ENCODE measurements at regions not wholly inside any gene's neighbourhood (a gene's known extent, or its start where the extent isn't known, plus 50 kb on each side); places are given as distances from the start of the nearest gene placed in this dataset.
"Not testable (repeated sequence)": the region's sequence is repeated elsewhere in the genome, so short reads cannot be mapped to it uniquely, and the experiment has no call there.

DNA sequence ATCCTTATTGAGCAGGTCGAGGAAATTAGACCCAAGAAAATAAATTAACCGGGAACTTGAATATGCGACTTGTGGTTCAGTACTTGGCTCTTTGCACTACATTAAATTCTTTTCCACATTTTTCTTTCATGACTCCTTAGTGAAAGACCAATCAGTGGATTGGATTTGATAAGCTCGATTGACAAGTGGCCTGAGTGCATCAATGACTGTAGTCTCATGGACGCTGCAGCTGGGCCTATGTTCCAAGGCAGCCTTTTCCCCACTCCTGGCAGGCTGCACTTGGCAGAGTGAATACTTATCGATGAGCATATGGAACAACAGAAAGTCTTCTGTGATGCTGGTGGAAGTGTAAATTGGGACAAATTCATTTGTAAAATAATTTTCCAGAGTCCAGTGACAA lies 210.8 kb upstream of the EXOC2 start:
- DNase-seq (ENCODE audit: low read depth in 2 of 2): no peak

DNA sequence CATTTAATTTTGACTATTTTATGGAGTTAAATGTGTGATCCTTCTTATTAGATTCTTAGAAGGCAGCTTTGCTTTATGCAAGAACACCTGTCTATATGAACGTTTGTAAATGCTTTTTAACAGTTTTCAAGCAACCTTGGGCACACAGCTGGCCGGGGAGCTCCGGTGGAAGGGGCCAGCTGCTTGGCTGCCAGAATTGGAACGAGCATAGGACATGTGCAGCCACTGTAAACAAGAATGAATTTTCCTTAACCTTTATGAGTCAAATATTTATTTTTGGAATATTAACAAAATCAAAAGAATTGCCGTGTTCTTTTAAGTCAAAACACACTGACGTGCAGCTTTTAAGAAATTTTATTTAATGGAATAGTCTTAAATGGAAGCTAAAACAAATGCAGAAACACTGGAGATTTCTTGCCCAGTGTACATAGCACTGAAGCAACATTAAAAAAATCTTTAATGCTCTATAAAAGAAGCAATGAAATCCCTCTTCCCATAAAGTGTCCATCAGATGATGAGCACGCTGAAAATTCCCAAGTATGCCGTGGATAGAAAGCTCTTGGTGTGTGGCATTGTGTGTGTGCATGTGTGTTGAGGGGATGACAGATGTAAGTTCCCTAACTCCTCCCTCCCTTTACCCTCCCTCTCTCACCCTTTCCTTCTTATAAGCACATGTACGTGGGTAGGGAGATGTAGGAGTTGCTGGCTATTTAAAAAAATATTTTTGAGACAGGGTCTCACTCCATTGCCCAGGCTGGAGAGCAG lies 208.9 kb upstream of the EXOC2 start:
- no peak for DNase-seq (ENCODE audit: low read depth in 2 of 2)

DNA sequence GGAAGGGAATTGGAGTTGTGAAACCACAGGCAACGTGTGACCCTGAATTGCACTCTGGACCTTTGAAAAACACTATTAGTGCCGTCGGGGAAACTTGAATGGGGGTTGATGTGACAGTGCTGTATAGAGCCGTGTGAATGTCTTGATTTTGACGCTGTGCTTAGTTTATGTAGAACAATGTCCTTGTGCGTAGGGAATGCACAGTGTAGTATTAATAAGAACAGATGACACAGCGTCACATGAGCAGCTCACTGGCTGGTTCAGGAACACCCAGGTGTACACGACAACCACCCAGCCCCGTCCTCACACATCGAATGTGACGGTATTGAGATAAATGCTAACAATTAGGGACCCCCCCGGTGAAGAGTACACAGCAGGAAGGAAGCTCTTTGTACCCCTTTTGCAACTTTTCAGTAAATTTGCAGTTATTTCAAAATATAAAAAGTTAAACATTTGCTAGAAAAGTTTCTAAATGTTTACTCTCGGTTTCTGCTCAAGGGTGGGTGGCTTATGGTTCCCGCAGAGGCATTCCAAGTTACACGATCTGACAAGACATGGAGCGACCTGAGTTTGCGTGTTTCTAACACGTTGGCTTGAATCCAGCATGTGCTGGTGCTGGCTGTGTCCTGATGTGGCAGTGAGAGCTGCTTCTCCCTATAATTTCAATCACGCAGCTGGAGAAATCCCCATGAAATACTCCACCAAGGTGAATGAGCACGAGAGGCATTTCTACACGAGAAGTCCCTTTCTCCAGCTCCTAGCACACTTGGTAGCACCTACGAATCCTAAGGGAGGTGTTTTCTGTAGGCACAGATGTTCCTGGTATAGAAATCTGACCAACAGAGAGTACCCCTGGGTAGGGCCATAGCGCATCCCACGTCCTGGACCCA lies 208.0 kb upstream of the EXOC2 start:
- DNase-seq (ENCODE audit: low read depth in 2 of 2): no peak

DNA sequence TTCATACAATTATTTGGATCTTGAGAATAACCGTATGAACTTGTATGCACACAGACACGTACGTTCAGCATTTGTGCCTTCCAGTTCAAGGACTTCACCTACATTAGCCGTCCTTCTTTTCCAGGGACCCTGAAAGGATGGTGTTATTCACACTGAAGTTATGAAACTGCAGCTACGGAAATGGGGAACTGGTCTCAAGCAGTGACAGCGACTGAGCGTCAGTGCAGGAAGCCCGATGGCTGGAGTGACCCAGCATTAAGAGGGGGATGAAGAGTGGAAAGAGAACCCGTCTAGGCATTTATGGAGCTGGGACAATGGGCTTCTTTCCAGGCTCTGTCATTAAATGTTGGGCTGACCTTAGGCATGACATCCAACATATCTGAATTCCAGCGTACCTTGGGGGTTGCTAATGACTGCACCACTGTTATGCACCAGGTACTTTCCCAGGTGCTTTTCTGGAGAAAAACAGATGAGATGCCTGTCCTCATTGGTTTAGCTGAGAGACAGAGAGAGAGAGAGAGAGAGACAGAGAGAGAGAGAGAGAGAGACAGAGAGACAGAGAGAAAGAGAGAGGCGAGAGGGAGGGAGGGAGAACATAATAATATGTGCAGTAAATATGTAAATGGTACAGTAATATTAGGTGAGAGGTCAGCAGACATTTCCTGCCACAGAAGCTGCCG lies 204.7 kb upstream of the EXOC2 start:
- DNase-seq (ENCODE audit: low read depth in 2 of 2): no peak

DNA sequence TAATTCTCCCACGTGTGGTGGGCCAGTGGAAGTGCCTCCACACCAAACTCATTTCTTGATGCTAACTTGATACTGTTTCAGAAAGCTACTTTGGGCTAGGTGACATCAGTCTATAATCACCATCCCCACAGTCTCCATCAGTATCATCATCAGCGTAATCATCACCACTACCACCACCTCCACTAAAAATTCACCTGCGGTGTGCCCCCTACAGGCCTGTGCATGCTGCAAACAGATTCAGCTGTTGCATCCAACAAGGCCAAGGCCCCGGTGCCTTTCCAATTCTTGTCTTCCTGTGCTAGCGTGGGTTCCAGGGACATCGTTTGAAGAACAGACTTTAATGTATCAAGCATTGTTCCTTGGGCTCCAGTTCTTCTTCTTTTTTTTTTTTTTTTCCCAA lies 201.3 kb upstream of the EXOC2 start:
- DNase-seq (ENCODE audit: low read depth in 2 of 2): peak in 1 of 2 donors; percentile 5

DNA sequence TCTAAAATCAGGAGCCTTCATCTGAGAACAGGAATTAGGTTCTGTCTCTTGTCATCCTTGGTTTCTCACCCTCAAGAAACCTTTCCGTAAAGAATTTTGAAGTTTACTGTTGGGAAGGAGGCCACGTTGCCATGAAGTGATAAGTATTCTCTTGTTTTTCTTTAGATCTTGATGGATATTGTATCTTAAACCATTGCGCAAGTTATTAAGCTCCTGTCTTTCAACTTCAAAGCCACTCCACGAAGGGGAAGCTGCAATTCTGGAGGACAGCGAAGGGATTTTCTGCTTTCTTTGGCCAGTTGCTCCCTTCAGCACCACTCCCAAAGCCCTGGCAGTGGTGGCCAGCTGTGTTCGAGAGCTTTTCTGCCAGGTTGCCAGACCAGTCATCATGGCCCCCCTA lies 198.1 kb upstream of the EXOC2 start:
- no peak for DNase-seq (ENCODE audit: low read depth in 2 of 2)

DNA sequence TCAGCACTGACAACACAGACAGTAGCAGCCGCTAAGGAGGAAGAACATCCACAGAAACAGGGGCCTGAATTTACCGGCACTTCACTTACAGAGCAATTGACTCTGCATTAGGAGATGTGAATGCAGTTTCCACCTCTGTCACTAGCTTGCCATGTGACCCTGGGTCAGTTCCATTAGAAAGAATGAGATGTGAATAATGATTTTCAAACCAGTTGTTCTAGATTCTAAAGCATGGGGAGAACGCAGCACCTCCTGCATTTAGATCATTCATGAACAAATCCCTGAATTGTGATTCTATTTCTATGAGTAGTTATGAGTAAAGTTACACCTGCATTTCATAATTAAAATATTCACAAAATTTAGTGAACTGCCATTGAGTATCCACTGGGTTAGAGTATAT lies 197.3 kb upstream of the EXOC2 start:
- DNase-seq (ENCODE audit: low read depth in 2 of 2): no peak

DNA sequence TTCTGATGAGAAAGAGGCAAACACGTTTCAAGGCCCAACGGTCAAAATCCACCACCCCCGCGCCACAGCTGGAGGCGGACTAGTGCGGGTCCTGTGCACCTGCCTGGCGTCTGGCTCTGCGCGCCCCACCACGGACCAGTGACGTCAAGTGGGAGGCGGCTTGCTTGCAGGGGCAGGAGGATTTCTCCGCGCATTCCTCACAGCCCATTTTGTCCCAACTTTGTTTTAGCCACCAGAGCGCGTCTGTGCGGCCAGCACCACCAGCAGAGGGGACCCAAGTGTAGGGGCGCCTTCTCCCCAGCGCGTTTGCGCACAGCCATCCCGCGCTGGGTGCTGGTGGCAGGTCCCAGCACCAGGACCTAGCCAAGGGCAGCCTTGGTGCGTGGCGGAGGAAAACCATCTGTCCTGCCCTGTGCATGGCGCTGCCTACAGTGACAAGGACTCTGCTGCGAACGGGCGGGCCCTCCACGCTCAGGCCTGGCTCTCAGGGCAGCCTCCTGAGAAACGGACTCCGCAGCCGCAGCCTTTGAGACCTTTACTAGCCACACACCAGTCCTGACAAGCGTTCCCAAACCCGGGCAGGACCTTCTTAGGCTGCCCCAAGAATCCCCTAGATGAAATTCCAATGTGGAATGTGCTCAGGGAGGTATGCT lies 194.8 kb upstream of the EXOC2 start:
- DNase-seq (ENCODE audit: low read depth in 2 of 2): no peak

DNA sequence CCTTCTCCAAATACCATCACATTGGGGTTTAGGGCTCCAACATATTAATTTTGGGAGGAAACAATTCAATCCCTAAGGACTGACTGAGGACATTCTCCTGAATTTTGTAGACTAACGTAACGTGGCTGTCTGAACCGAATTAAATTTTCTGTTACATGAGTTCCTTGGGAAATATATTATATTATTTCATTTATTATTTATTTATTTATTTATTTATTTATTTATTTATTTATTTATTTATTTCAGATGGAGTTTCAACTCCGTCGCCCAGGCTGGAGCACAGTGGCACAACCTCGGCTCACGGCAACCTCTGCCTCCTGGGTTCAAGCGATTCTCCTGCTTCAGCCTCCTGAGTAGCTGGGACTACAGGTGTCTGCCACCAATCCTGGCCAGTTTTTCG lies 193.2 kb upstream of the EXOC2 start:
- DNase-seq (ENCODE audit: low read depth in 2 of 2): not testable (repeated sequence)

DNA sequence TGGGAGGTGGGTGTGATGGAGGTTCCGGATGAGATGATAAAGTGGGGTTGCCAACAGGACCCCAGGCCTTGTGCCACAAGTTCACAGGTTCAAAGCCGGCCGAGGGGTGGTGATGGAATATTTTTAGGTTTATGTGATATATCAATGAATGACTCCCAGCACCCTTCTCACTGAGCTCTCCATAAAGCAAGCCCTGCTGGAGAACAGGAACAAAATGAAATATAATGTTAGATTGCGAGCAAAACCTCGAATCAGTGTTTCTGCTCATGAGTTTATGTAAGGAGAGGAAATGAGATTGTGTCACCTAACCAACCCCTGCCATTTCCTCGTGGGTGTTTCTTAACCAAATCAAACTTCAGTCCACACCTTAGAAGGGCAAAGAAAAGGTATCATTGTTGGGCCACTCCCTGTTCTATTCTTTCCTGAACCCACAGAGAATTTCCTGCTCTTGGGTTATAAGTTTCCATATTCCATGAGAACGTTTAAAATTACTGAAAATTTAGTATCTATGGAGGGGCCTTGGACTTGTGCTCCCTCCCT lies 192.2 kb upstream of the EXOC2 start:
- no peak for DNase-seq (ENCODE audit: low read depth in 2 of 2)

DNA sequence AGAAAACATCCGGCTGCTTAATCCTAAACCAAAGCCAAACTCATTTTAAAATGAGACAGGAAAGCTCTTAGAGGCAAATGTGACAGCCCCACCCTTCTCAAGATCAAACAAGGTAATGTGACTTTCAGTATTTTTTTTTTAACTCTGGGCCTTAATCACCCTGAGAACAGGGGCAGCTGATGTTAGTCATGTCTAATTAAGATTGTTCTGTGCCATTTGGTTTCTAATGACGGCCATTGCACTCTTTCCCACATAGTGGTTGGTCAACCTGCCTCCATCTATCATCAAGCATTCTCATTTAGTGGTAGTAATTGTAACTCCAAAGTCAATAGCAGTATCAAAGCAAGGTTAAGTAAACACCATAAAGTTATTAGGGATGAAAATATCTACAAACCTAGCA lies 191.6 kb upstream of the EXOC2 start:
- DNase-seq (ENCODE audit: low read depth in 2 of 2): no peak

DNA sequence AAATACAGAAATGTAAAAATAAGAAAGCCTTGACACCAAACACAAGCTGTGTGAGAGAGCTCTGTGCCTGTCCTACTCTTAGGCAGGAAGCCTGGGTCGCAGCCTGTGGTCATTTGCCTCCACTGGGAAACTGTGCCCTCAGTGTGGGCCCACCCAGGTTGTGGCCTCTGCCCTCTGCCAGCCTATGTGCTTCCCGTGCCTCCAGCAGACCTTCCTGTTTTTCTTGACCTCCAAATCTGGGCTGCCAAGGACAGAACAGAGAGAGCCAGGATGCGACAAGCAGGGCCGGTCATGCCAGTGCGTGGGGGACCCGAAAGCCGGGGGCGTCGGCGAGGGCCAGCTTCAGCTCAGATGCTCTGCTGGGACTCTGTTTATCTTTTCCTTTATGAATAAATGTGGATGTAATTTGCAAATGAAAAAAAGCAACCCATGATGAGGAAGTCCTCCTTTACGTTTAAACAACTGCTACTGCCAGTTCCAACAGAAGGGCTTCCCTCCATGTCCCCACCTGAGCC lies 189.2 kb upstream of the EXOC2 start:
- no peak for DNase-seq (ENCODE audit: low read depth in 2 of 2)

DNA sequence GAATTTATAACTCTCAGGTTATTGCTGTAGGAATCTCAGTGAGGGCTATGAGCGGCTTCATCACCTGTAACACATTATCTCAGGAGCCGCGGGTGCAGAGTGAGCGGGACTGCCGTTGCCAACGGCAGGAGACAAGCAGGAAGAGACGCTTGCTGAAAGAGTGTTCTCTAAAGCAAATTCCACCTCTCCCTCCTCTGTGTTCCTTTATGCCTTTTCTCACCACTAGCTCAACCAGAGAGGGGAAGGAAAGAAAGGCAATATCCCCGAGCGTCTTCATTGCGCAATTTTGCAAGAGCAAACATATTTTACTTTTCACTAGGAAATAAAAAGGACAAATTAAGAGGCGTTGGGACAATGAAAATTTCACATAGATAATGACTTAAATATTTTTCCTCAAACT lies 185.2 kb upstream of the EXOC2 start:
- no peak for DNase-seq (ENCODE audit: low read depth in 2 of 2)

DNA sequence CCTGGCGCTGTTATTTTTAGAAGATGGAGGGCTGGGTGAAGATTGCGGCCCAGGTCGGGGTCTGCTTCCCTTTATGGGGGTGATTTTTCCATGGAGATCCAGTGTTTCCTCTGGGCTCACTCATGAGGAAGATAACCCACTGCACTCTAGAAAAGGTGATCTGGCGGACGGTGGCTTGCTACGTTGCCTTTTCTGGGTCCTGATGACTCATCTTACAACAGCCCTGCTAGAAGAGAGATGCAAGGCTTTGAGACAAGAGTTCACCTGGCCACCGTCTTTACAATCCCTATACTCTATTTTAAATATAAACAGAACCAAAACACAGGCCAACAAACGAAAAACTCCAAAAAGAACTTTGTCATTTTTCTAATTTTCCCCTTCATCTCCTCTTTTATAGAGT lies 182.1 kb upstream of the EXOC2 start:
- no peak for DNase-seq (ENCODE audit: low read depth in 2 of 2)

DNA sequence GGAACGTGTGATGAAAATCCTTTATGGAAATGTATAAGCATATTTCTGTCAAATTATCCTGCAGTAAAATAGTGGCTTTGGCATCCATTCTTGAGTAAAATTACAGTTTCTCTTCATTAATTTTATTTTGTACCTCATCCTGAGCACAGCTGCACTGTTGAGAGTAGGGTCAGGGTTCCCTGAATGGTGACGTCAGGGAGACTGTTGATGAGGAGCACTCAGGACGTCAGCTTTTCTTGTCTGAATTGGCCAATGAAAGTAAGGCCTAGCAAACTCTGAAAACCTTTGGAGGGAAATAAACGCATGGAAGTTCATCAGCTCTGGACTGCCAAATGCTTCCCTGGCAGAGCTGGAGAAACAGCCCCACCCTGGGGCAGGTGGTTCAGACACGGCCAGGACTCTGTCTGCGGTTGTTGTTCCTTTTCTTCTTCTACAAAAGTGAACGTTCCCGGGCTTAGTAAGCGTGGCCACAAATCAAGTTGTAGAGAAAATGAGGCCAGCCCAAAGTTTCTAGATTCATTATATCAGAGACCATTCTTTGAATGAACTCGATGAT lies 179.7 kb upstream of the EXOC2 start:
- no peak for DNase-seq (ENCODE audit: low read depth in 2 of 2)

DNA sequence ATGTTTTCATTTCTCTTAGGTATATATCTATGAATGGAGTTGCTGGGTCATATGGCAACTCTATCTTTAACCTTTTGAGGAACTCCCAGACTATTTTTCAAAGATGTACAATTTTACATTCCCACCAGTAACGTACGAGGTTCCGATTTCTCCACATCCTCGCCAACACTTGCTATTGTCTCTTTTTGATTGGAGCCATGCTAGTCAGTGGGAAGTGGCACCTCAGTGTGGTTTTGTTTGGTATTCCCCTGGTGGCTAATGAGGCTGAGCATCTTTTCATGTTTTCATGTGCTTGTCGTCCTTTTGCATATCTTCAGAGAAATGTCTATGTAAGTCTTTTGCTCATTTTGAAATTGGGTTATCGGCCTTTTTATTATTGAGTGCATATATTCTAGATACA lies 178.6 kb upstream of the EXOC2 start:
- DNase-seq (ENCODE audit: low read depth in 2 of 2): no peak

DNA sequence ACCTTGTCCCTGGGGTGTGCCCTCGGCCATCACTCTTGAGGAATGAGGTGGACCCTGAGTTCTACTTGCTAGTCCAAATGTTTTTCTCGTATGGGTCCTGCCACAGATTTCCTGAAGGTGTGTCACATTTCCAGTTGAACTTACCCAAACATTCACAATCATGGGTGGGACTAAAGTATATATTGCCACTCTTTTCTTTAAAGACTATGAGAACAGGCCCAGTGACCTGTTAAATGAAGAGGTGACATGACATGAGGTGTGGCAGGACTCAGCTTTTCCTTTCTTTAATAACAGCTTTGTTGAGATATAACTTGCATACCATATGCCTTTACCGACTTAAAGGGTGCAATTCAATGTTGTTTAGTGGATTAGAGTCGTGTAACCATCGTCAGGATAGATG lies 177.2 kb upstream of the EXOC2 start:
- DNase-seq (ENCODE audit: low read depth in 2 of 2): no peak

DNA sequence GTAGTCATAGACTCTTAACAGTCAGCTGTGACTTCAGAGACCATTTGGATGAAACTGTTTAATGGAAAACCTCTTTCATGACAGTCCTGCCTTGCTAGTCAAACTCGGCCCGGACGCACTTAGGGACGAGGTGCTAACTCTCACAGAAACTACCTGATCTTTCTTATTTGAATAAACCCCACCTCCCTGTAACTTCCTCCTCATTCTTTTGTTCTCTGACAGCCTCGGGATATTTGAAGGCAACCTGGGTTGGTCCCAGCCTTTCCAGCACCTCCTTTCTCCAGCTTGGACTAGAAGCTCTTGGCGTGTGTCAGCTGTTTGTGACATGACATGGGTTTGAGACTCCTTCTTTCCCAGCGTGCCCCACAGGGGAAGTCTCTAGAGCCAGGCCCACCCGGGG lies 175.3 kb upstream of the EXOC2 start:
- DNase-seq (ENCODE audit: low read depth in 2 of 2): no peak

DNA sequence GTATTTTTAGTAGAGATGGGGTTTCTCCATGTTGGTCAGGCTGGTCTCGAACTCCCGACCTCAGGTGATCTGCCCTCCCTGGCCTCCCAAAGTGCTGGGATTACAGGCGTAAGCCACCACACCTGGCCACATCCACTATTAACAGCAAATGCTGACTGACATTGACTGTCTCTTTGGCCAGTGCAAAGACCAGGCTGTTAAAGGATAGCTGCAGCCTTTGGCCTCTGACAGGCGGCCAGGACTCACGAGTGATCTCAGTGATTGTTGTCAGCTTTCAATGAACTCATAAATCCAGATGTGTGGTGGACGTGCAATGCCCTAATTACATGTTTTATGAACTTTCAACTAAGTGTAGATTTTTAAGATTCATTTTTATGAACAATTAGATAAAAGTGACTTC lies 174.4 kb upstream of the EXOC2 start:
- no peak for DNase-seq (ENCODE audit: low read depth in 2 of 2)

DNA sequence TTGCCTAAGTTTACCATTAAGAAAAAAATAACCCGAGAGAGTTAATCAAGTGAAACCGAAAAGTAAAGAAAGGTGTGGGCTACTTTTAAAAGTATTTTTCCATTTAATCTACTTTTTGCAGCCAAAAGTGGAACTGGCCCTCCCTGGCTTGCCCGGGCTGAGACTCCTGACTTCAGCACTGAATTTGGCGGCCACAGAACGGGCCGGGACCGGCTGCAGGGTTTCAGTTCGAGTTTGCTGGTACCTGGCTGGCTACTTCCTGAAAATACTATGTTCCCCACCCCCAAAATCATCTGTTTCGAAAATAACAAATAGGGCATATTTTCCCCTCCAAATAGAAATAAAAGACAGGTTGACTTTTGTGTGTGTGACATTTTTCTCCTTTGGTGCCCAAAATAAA lies 173.4 kb upstream of the EXOC2 start:
- no peak for DNase-seq (ENCODE audit: low read depth in 2 of 2)

DNA sequence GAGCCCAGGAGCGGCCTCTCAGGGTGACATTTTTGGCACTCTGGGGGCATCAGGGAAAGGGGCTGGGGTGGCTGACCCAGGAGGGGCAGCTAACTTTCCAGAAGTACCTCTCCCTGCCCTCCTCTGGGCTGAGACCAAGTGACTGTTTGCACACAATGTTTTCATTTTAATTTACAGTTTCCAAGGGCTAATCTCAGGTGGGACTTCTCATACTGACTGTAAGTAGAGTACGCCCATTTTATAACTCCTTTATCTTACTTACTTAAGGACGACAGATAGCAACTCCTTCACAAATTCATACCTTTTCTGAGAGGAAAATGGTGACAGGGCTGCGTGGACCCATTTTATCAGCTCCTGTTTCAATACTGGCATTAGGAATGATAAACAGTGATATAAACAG lies 172.9 kb upstream of the EXOC2 start:
- no peak for DNase-seq (ENCODE audit: low read depth in 2 of 2)
